K562 (cell line): ENCODE measurements at regions not wholly inside any gene's neighbourhood (a gene's known extent, or its start where the extent isn't known, plus 50 kb on each side); places are given as distances from the start of the nearest gene placed in this dataset.

Experiments used
- ATAC-seq: fragments of 200-7000 bp; cut with Tn5 transposase; 3 replicates; pipeline ENCODE4 v1.9.1; 2020; ENCODE audit warnings: moderate library complexity
- BruUV-seq: library from RNA; stranded (reverse); fragments of 400-500 nt; replicated peaks from 2 replicates; lab custom pipeline; 2021; lab: Mats Ljungman, UMichigan
- CTCF ChIA-PET: fragments of 300-600 bp; formaldehyde crosslinking; extraction: SDS; loops from one replicate; lab custom pipeline; 2021; ENCODE audit warnings: low intra/inter-chr PET ratio; lab: Yijun Ruan, JAX
- POLR2A ChIA-PET: fragments of 300-600, 350-650 bp; sonication (Branson Sonifier 250); formaldehyde crosslinking; extraction: SDS; loops from one replicate; lab custom pipeline; 2021; ENCODE audit warnings: antibody characterized with exemption, inconsistent platforms; lab: Yijun Ruan, JAX
- DNase-seq, 4 experiments: peaks; one replicate each; pipeline versions ENCODE4 v3.0.0 to v3.0.0-alpha.2; 2011 to 2018; ENCODE audit warnings: low spot score in 3 of 4, mixed read lengths in 3 of 4; ENCODE audit errors: extremely low read depth in 1 of 4
- FAIRE-seq: peaks from 2 replicates; lab custom pipeline; 2011; peaks lifted over from hg19 to GRCh38; lab: Jason Lieb, UNC
- H2AFZ ChIP-seq: 2 replicates; pipeline ENCODE4 v1.6.0; 2011; ENCODE audit warnings: low read depth, low read length, control low read depth, inconsistent platforms
- H3K27ac ChIP-seq: fragments of 200-600 bp; 3 replicates; pipeline ENCODE4 v1.8.0; 2011; ENCODE audit warnings: low read depth, mild to moderate bottlenecking, control low read depth, inconsistent platforms, low read length, moderate library complexity, mixed read lengths; ENCODE audit errors: extremely low read depth
- H3K27me3 ChIP-seq, 2 experiments: fragments of 300-600 bp in 1 of 2; 2 replicates in 1 of 2; 3 replicates in 1 of 2; pipeline versions ENCODE4 v1.6.0 to v1.8.0; 2011; ENCODE audit warnings: inconsistent platforms in 2 of 2, low read length in 2 of 2, mild to moderate bottlenecking in 1 of 2, mixed read lengths in 1 of 2, moderate library complexity in 1 of 2; ENCODE audit not compliant: control insufficient read depth in 2 of 2, insufficient read depth in 2 of 2
- H3K36me3 ChIP-seq: fragments of 300-600 bp; 3 replicates; pipeline ENCODE4 v1.8.0; 2011; ENCODE audit warnings: mild to moderate bottlenecking, low read length, inconsistent platforms; ENCODE audit not compliant: control insufficient read depth, insufficient read depth
- H3K4me1 ChIP-seq, 2 experiments: fragments of 200-600 bp in 1 of 2; replicated peaks in 1 of 2; 2 replicates in 1 of 2; 3 replicates in 1 of 2; pipeline versions ENCODE4 v1.5.1 to v1.8.0; 2011; ENCODE audit warnings: inconsistent platforms in 2 of 2, low read length in 2 of 2, mild to moderate bottlenecking in 1 of 2, mixed read lengths in 1 of 2, moderate library complexity in 1 of 2; ENCODE audit not compliant: control insufficient read depth in 2 of 2, insufficient read depth in 2 of 2
- H3K4me2 ChIP-seq: 2 replicates; pipeline ENCODE4 v1.6.1; 2011; ENCODE audit warnings: low read length, control low read depth, inconsistent platforms, mixed read lengths; ENCODE audit not compliant: insufficient read depth
- H3K4me3 ChIP-seq: fragments of 200-600 bp; sonication (generic), shearing (Covaris generic); 2 replicates; pipeline ENCODE4 v1.5.1; 2016; ENCODE audit warnings: control low read depth, inconsistent platforms
- H3K79me2 ChIP-seq: fragments of 200-600 bp; 3 replicates; pipeline ENCODE4 v1.8.0; 2011; ENCODE audit warnings: low read length, inconsistent platforms; ENCODE audit not compliant: control insufficient read depth, insufficient read depth
- H3K9ac ChIP-seq, 2 experiments: 2 replicates each; pipeline versions ENCODE4 v1.6.0 to v1.6.1; 2011; ENCODE audit warnings: low read depth in 2 of 2, low read length in 2 of 2, control low read depth in 1 of 2, inconsistent platforms in 1 of 2, mild to moderate bottlenecking in 1 of 2, mixed read lengths in 1 of 2; ENCODE audit not compliant: insufficient read depth in 1 of 2
- H3K9me1 ChIP-seq: one replicate; pipeline ENCODE4 v1.6.0; 2011; ENCODE audit warnings: inconsistent platforms, mild to moderate bottlenecking, low read length, moderate library complexity; ENCODE audit not compliant: control insufficient read depth, insufficient read depth
- H3K9me3 ChIP-seq: replicated peaks from 2 replicates; pipeline ENCODE4 v1.5.1; 2011; ENCODE audit warnings: low read depth, low read length, inconsistent platforms; ENCODE audit not compliant: control insufficient read depth, insufficient read depth
- H4K20me1 ChIP-seq: replicated peaks from 2 replicates; pipeline ENCODE4 v1.6.1; 2011; ENCODE audit warnings: low read length, inconsistent platforms, mixed read lengths; ENCODE audit not compliant: control insufficient read depth, insufficient read depth
- CBFA2T2 ChIP-seq: fragments of 450-650 bp; conservative IDR thresholded peaks from 2 replicates; pipeline ENCODE4 v1.6.1; 2017; ENCODE audit warnings: mild to moderate bottlenecking
- ELK1 ChIP-seq: sonication (generic); formaldehyde crosslinking; IDR thresholded peaks from 2 replicates; pipeline ENCODE4 v1.8.1; 2022; ENCODE audit warnings: missing genetic modification reagents
- ESRRA ChIP-seq: fragments of 450-650 bp; IDR thresholded peaks from 2 replicates; pipeline ENCODE4 v1.6.1; 2014; ENCODE audit warnings: low read depth, mild to moderate bottlenecking, moderate library complexity, borderline replicate concordance
- HMGXB4 ChIP-seq: sonication (generic); formaldehyde crosslinking; IDR thresholded peaks from 2 replicates; pipeline ENCODE4 v1.8.1; 2023; ENCODE audit warnings: mild to moderate bottlenecking, missing genetic modification reagents
- PHF8 ChIP-seq: fragments of 200-600 bp; sonication (generic); IDR thresholded peaks from 2 replicates; pipeline ENCODE4 v1.6.1; 2012; ENCODE audit warnings: mixed run types, mild to moderate bottlenecking, inconsistent platforms, low read length, moderate library complexity, borderline replicate concordance
- SNRNP70 ChIP-seq: fragments of 200-400 bp; formaldehyde crosslinking; optimal IDR thresholded peaks from 2 replicates; pipeline ENCODE3; 2017; ENCODE audit warnings: low read depth, low read length
- ZNF436 ChIP-seq: fragments of 250-450, 450-650 bp; sonication (Bioruptor Pico); formaldehyde crosslinking; IDR thresholded peaks from 2 replicates; pipeline ENCODE4 v1.7.0; 2020; ENCODE audit warnings: mild to moderate bottlenecking
- ZNF695 ChIP-seq: fragments of 450-650 bp; formaldehyde crosslinking; IDR thresholded peaks from 2 replicates; pipeline ENCODE4 v1.4.0; 2020; ENCODE audit warnings: mild to moderate bottlenecking, moderate library complexity
- in situ Hi-C: fragments of 300-500 bp; cut with MboI; formaldehyde crosslinking; loops from 4 replicates; pipeline ENCODE4 v1.15.0; 2018; ENCODE audit warnings: inconsistent platforms, mixed read lengths
- intact Hi-C: fragments of 100-400 bp; cut with micrococcal nuclease; formaldehyde crosslinking; loops from 2 replicates; pipeline ENCODE4 v1.14.2; 2022

GRCh38 chr4:64594723-64595122, 185.5 kb upstream of the TECRL start:
- ChIA-PET CTCF (no interaction called here), POLR2A (no interaction called here)
- Histone ChIP-seq H2AFZ (no peak overlapping the region), H3K4me2 (no peak overlapping the region), H3K27me3 (no peaks in the 10 kb centered on the region), H4K20me1 (no peaks in the 10 kb centered on the region), H3K9me3 (no peaks in the 10 kb centered on the region), H3K36me3 (no peaks in the 10 kb centered on the region), H3K4me3 (no peak overlapping the region), H3K27ac (no peak overlapping the region), H3K79me2 (no peaks in the 10 kb centered on the region), H3K4me1 (no peaks in the 10 kb centered on the region), H3K9ac (no peak overlapping the region), H3K9me1 (no peaks in the 10 kb centered on the region)
- DNase-seq (no peak), ATAC-seq (no peak), FAIRE-seq (no peak)
- intact Hi-C loops: no loop called here
- in situ Hi-C loops: no loop called here
- TF ChIP-seq HMGXB4 (no peak), ZNF695 (CRISPR knock-in tag) (no peak), PHF8 (no peak), ESRRA (no peak), ELK1 (CRISPR knock-in tag) (no peak), SNRNP70 (no peak), CBFA2T2 (no peak), ZNF436 (CRISPR knock-in tag) (no peak)
- BruUV-seq: no TSS peak
